ENCODE measurements at regions not wholly inside any gene's neighbourhood (a gene's known extent, or its start where the extent isn't known, plus 50 kb on each side); places are given as distances from the start of the nearest gene placed in this dataset.

DNA sequence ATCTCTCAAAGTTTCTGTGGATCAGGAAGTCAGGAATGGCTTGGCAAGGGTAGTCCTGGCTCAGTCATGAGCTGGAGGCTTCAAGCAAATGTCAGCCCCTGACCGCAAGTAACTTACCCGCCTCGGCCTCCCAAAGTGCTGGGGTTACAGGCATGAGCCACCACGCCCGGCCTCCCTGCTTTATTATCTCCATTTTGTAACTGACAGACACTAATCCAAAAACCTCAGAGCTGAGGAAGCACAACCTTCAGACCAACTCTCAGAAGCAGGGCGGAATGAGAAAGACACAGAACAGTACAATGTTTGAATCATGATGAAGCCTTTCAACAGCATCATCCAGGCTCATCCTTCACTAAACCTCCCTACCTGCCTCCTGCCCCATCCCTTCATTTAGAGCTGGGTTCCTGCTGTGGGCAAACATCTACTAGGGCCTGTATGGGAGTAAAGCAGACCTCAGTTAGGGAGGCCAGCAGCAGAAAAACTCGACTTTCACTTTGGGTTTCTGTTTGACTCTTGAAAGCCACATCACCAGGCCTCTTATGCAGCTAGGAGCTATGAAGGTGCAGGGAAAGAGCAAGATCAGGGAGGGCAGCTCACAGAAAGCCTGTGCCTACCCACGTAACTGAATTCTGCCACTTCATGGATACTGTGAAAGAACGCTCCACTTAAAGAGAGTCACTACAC lies 84.4 kb upstream of the RAB4A start:
- Histone ChIP-seq H3K4me1 (ENCODE audit: insufficient read depth) (no peaks in the 10 kb centered on the region), H3K4me3 (no peak overlapping the region), H3K36me3 (no peaks in the 10 kb centered on the region), H3K9me3 (no peaks in the 10 kb centered on the region), H3K27me3 (no peaks in the 10 kb centered on the region), H3K27ac (no peak overlapping the region)
- no peak for TF ChIP-seq POLR2A (IDR thresholded peaks at IDR 0.05)
- no peak for TF ChIP-seq EP300 (IDR thresholded peaks at IDR 0.05)
- TF ChIP-seq, protein P1, sequence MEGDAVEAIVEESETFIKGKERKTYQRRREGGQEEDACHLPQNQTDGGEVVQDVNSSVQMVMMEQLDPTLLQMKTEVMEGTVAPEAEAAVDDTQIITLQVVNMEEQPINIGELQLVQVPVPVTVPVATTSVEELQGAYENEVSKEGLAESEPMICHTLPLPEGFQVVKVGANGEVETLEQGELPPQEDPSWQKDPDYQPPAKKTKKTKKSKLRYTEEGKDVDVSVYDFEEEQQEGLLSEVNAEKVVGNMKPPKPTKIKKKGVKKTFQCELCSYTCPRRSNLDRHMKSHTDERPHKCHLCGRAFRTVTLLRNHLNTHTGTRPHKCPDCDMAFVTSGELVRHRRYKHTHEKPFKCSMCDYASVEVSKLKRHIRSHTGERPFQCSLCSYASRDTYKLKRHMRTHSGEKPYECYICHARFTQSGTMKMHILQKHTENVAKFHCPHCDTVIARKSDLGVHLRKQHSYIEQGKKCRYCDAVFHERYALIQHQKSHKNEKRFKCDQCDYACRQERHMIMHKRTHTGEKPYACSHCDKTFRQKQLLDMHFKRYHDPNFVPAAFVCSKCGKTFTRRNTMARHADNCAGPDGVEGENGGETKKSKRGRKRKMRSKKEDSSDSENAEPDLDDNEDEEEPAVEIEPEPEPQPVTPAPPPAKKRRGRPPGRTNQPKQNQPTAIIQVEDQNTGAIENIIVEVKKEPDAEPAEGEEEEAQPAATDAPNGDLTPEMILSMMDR (IDR thresholded peaks at IDR 0.05): no peak
- no peak for DNase-seq
- intact Hi-C loops (cut with DNase I): no loop called here
- WGBS, 3 donors: 95 to 96% (median 95%) methylated on average over 9 of the region's 9 CpGs

GRCh38 chr1:229190057-229190575 lies 80.8 kb upstream of the RAB4A start:
- intact Hi-C loops (cut with DNase I): no loop called here
- no peaks in the 10 kb centered on the region for H3K9me3 ChIP-seq
- H3K4me3 ChIP-seq: no peak overlapping the region
- no peaks in the 10 kb centered on the region for H3K4me1 ChIP-seq (ENCODE audit: insufficient read depth)
- TF ChIP-seq POLR2A (IDR thresholded peaks at IDR 0.05) (no peak), EP300 (IDR thresholded peaks at IDR 0.05) (no peak)
- TF ChIP-seq, protein P1 (IDR thresholded peaks at IDR 0.05): no peak
- no peak overlapping the region for H3K27ac ChIP-seq
- 68 to 76% (median 71%) methylated on average over 1 of the region's 1 CpG for WGBS, 3 donors
- DNase-seq: no peak
- H3K27me3 ChIP-seq: no peaks in the 10 kb centered on the region
- no peaks in the 10 kb centered on the region for H3K36me3 ChIP-seq

- WGBS, 3 donors: 71 to 88% (median 79%) methylated on average over 3 of the region's 3 CpGs
- intact Hi-C loops (cut with DNase I): no loop called here
Observed at GRCh38 chr1:229191066-229191674, 79.7 kb upstream of the RAB4A start.

GRCh38 chr1:229192031-229192430 lies 78.9 kb upstream of the RAB4A start:
- no peak for DNase-seq
- Histone ChIP-seq H3K27me3 (no peaks in the 10 kb centered on the region), H3K4me1 (ENCODE audit: insufficient read depth) (no peaks in the 10 kb centered on the region), H3K9me3 (no peaks in the 10 kb centered on the region), H3K4me3 (no peak overlapping the region), H3K27ac (no peak overlapping the region), H3K36me3 (no peaks in the 10 kb centered on the region)
- 19 to 48% (median 38%) methylated on average over 1 of the region's 1 CpG for WGBS, 3 donors
- TF ChIP-seq EP300 (IDR thresholded peaks at IDR 0.05) (no peak), POLR2A (IDR thresholded peaks at IDR 0.05) (no peak)
- TF ChIP-seq, protein P1 (IDR thresholded peaks at IDR 0.05): no peak
- intact Hi-C loops (cut with DNase I): no loop called here

More at GRCh38 chr1:229191066-229191674, 79.7 kb upstream of the RAB4A start:
- no peaks in the 10 kb centered on the region for H3K4me1 ChIP-seq (ENCODE audit: insufficient read depth)
- TF ChIP-seq EP300 (IDR thresholded peaks at IDR 0.05) (no peak), POLR2A (IDR thresholded peaks at IDR 0.05) (no peak)
- TF ChIP-seq, protein P1 (IDR thresholded peaks at IDR 0.05): no peak
- H3K4me3 ChIP-seq: no peak overlapping the region
- no peak overlapping the region for H3K27ac ChIP-seq
- H3K27me3 ChIP-seq: no peaks in the 10 kb centered on the region
- DNase-seq: no peak
- no peaks in the 10 kb centered on the region for H3K9me3 ChIP-seq
- no peaks in the 10 kb centered on the region for H3K36me3 ChIP-seq

Data from ovary (tissue), 7 donors.